ENCODE measurements at regions not wholly inside any gene's neighbourhood (a gene's known extent, or its start where the extent isn't known, plus 50 kb on each side); places are given as distances from the start of the nearest gene placed in this dataset.

DNA sequence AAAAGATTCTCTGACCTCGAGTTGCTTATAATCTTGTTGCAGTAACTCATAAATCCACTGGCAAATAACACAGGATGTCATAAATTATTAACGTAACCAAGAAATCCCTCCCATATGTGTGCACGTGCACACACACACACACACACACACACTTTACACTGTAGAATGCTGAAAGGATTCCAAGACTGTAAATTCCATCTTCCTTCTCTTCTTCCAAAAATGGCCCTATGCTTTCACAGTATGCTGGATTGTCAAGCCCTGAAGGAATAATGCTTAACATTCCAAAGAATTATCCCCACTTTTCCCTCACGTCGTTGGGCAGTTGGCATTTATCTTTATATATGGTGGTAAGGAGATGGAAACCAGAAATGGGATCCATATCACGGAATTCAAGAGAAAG is 117.5 kb upstream of the CRIM1 start:
- intact Hi-C loops (cut with DNase I): no loop called here
- Histone ChIP-seq H3K36me3 (no peaks in the 10 kb centered on the region), H3K27ac (no peak overlapping the region), H3K27me3 (replicated peaks; ENCODE audit: insufficient read depth) (no peaks in the 10 kb centered on the region), H3K4me1 (replicated peaks) (no peaks in the 10 kb centered on the region), H3K9me3 (no peaks in the 10 kb centered on the region), H3K4me3 (no peak overlapping the region)
- DNase-seq (ENCODE audit: low spot score): no peak
- 23% methylated on average over 6 of the region's 6 CpGs for WGBS
- TF ChIP-seq POLR2AphosphoS5 (IDR thresholded peaks at IDR 0.05): no peak

DNA sequence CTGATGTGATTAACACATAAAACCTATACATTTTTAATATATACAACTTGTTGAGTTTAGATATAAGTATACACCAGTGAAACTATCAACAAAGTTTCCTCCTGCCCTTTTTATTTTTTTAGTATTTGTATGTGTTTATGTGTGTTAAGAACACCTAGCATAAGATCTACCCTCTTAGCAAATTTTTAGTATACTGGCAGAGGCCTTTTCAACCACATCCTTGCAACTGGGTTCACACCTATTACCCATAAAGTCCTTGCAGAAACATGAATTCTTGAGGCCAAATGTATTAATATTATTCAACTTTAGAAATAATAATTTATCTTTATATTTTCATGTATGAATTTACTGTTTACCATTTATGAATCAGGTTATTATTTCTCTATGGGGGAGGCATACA is 119.7 kb upstream of the CRIM1 start:
- H3K27ac ChIP-seq: no peak overlapping the region
- no peak for DNase-seq (ENCODE audit: low spot score)
- H3K36me3 ChIP-seq: no peaks in the 10 kb centered on the region
- intact Hi-C loops (cut with DNase I): no loop called here
- H3K9me3 ChIP-seq: no peaks in the 10 kb centered on the region
- H3K27me3 ChIP-seq (replicated peaks; ENCODE audit: insufficient read depth): no peaks in the 10 kb centered on the region
- no peaks in the 10 kb centered on the region for H3K4me1 ChIP-seq (replicated peaks)
- TF ChIP-seq, protein P1, sequence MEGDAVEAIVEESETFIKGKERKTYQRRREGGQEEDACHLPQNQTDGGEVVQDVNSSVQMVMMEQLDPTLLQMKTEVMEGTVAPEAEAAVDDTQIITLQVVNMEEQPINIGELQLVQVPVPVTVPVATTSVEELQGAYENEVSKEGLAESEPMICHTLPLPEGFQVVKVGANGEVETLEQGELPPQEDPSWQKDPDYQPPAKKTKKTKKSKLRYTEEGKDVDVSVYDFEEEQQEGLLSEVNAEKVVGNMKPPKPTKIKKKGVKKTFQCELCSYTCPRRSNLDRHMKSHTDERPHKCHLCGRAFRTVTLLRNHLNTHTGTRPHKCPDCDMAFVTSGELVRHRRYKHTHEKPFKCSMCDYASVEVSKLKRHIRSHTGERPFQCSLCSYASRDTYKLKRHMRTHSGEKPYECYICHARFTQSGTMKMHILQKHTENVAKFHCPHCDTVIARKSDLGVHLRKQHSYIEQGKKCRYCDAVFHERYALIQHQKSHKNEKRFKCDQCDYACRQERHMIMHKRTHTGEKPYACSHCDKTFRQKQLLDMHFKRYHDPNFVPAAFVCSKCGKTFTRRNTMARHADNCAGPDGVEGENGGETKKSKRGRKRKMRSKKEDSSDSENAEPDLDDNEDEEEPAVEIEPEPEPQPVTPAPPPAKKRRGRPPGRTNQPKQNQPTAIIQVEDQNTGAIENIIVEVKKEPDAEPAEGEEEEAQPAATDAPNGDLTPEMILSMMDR (IDR thresholded peaks at IDR 0.05): no peak
- no peak for TF ChIP-seq POLR2AphosphoS5 (IDR thresholded peaks at IDR 0.05)
- TF ChIP-seq POLR2A (IDR thresholded peaks at IDR 0.05): no peak
- no peak overlapping the region for H3K4me3 ChIP-seq

DNA sequence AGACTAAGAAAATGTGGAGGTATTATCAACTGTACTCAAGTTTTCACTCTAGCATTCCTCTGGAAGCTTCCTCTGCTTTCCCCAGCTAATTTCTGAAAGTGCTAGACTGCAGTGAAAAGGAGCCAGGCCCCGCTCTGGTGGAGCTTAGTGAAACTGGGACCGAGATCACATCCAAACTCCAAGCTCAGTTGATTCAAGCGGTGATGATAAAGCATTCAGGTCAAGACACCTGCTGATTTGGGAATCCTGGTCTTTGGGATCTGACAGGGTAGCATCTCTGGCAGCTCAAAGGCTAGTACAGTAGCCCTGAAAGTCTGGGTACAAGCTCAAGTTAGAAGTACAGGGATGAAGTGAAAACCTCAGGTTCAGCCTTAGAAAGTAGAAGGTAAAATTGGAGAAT is 120.2 kb upstream of the CRIM1 start:
- Histone ChIP-seq H3K36me3 (no peaks in the 10 kb centered on the region), H3K27ac (no peak overlapping the region), H3K9me3 (no peaks in the 10 kb centered on the region), H3K4me1 (replicated peaks) (no peaks in the 10 kb centered on the region), H3K4me3 (no peak overlapping the region), H3K27me3 (replicated peaks; ENCODE audit: insufficient read depth) (no peaks in the 10 kb centered on the region)
- intact Hi-C loops (cut with DNase I): no loop called here
- WGBS: 92% methylated on average over 3 of the region's 3 CpGs
- no peak for DNase-seq (ENCODE audit: low spot score)
- TF ChIP-seq, protein P1 (IDR thresholded peaks at IDR 0.05): no peak
- TF ChIP-seq POLR2A (IDR thresholded peaks at IDR 0.05): no peak
- no peak for TF ChIP-seq POLR2AphosphoS5 (IDR thresholded peaks at IDR 0.05)

DNA sequence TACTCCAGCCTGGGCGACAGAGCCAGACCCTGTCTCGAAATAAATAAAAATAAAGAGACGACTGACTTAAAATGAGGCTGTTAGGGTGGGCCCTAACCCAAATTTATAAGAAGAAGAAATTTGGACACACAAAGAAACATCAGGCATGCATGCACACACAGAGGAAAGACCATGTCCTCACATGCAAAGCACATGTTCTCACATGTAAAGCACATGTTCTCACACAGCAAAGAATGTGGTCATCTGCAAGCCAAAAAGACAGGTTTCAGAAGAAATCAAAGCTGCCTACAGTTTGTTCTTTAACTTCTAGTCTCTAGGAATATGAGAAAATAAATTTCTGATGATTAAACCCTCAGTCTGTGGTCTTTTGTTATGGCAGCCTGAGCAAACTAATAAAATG is 132.3 kb upstream of the CRIM1 start:
- WGBS: 43% methylated on average over 3 of the region's 3 CpGs
- TF ChIP-seq POLR2A (IDR thresholded peaks at IDR 0.05) (no peak), POLR2AphosphoS5 (IDR thresholded peaks at IDR 0.05) (no peak)
- TF ChIP-seq, protein P1 (IDR thresholded peaks at IDR 0.05): no peak
- H3K4me3 ChIP-seq: no peak overlapping the region
- H3K36me3 ChIP-seq: no peaks in the 10 kb centered on the region
- H3K27ac ChIP-seq: no peak overlapping the region
- no peaks in the 10 kb centered on the region for H3K9me3 ChIP-seq
- no peaks in the 10 kb centered on the region for H3K27me3 ChIP-seq (replicated peaks; ENCODE audit: insufficient read depth)
- no peaks in the 10 kb centered on the region for H3K4me1 ChIP-seq (replicated peaks)
- DNase-seq (ENCODE audit: low spot score): no peak
- intact Hi-C loops (cut with DNase I): no loop called here

DNA sequence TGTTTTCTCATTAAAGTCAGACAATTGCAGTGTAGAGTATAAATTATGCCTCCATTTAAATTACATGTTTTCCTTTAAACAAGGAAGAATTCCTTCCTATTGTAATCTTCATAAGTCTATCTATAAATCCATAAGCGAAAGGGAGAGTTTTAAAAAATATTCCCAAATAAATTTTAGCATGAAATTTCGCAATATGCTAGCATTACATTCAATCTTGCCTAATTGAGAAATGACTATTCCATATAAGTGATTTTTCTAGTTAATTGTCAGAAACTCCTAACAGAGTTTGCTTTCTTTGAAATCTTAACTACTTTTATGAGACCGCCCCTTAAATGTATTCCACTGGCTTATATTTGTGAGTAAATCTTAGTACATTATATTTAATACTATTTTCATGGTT is 133.1 kb upstream of the CRIM1 start:
- Histone ChIP-seq H3K27me3 (replicated peaks; ENCODE audit: insufficient read depth) (no peaks in the 10 kb centered on the region), H3K9me3 (no peaks in the 10 kb centered on the region), H3K36me3 (no peaks in the 10 kb centered on the region), H3K27ac (no peak overlapping the region), H3K4me3 (no peak overlapping the region), H3K4me1 (replicated peaks) (no peaks in the 10 kb centered on the region)
- TF ChIP-seq, protein P1 (IDR thresholded peaks at IDR 0.05): no peak
- TF ChIP-seq POLR2AphosphoS5 (IDR thresholded peaks at IDR 0.05) (no peak), POLR2A (IDR thresholded peaks at IDR 0.05) (no peak)
- intact Hi-C loops (cut with DNase I): no loop called here
- DNase-seq (ENCODE audit: low spot score): no peak
- 96% methylated on average over 3 of the region's 3 CpGs for WGBS

Measured in prostate gland (tissue), 2 donors.